HG03060 (cell line): ENCODE measurements at regions not wholly inside any gene's neighbourhood (a gene's known extent, or its start where the extent isn't known, plus 50 kb on each side); places are given as distances from the start of the nearest gene placed in this dataset.

Experiments used
- ATAC-seq: cut with Tn5 transposase; IDR thresholded peaks from one replicate; pipeline ENCODE4 v1.9.1; 2021; ENCODE audit warnings: low read depth, moderate number of reproducible peaks; ENCODE audit not compliant: unreplicated experiment

DNA sequence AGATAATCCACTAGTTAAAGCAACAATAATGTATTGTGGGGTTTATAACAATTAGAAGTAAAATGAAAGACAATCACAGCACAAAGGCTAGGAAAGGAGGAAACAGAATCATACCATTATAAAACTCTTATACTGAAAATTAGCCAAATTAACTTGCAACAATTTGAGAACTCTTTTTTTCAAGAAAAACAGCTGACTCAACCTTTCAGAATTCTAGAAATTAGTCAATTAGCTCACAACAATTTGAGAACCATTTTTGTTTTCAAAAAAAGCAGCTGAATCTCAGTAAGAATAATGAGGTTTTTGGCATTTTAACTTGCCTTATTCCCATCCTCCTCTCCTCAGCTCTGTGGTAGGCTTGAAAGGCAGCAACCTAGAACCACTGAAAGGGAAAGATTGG lies 269.9 kb downstream of the NPR3 start:
- no peak for ATAC-seq

DNA sequence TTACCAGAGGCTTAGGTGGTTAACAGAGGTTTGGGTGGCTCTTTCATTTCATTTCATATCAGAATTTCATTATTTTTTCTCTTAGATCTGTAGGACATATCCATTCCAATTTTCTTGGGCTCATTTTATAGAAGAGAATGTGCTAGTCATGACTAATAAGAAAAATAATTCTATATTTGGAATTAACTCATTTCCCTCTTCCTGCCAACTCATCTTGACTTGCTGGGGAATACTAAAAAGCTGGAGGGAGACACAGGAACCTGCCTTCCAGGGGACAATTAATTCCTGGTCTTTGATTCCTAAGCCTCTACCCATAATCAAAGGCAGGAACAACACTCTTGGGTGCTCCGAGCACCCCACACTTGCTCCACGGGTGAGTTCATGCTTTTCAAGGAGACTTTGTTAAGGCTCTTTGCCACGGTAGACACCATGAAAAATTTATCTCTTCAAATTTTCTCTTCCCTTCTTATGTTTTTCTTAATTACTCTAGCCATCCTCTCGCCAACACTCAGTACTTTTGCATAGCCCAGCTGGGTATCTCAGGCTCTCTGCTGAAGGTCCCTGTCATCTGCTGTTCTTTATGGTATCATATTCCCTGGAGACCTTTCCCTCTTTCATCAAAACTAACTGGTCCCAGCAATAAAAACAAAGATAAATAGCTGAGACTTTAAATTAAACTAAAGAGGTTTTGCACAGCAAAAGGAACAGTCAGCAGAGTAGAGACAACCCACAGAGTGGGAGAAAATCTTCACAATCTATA lies 273.9 kb downstream of the NPR3 start:
- no peak for ATAC-seq

DNA sequence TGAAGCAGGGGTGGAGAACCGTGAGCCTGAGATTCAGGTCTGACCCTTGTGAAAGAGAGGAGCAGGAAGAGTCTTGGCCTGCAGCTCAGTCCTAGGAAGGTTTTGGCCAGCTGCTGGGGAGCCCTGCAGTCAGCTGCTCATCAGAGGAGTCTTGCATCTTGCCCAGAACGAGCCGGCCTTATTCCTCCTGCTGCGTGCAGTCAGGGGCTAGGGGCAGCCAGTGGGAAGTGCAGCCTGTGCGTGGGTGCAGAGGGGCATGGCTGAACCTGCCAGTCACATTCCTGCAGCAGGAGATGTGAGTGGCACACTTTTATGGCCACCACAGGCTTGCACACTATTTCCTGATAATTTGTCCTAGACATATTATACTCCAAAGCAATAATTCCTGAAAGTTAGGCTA lies 278.7 kb downstream of the NPR3 start:
- ATAC-seq = no peak

DNA sequence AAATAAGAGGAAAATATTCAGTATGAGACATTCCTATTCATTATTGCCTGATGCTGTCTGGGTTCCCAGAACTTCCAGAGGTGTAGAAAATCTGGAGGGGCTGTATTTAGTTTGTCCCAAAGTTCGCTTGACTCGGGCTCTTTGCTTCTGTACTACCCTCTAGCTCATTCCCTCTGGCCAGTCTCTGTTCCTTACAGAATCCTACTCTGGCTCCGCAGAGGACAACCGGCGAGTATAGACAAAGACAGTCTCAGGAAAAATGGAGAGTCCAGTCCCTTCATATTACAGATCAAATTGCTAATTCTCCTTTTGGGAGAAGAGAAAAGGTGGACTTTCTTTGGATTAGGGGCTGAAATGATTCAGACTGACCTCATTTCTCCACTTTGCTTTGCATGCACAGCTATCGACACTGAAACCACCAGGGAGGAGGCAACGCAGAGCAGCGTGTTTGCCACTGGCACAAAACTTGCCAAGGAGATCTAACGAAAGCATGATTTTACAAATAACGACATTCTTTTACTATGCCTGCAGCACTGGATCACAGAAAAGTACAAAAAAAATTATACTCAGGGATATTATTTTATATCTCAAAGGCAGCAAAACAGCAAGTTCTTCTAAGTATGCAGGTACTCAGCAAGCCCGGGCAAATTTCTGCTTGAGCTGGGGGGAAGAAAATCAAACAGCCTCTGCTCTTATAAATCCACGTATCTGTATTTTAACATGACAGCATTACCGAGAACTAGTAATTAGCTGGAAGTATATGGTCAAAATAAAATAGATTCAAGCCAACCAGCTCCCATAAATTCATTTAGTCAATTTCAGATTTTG lies 279.7 kb downstream of the NPR3 start:
- ATAC-seq = no peak

DNA sequence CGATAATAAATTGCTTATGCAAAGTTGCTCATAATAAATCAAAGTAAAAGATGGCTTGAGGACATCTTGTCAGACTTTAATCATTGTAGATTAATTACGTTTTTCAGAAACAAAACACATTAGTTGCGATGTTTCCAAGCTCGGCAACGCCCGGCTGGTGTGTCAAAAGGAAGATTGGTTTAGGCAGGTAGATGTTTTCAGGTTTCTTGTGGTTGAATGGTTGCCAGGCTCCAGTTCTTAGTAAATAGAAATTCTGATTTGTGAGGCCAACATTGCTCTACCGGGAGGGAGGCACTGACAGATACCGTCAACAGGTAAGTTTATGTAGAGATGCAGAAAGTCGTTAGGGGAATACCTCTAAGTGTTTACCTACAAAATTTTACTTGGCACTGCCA lies 280.3 kb downstream of the NPR3 start:
- no peak for ATAC-seq

DNA sequence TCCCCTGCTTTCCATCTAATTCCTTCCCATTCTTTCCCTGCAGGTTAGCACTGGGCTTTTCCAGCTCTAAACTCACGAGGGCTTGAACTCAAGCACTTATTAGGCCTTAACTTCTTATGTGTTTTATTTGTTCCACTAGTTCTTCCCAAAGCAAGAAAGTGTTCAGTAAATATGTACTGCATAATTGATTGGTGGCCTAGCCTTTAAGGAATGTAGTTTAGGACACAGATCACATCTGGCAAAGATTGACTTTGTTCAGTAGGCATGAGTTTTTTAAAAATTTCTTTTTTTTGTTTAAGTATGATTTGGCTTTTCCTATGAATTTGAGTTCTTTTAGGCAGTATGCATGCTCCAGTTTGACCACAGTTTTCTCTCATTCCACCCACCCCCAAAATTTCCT lies 285.2 kb downstream of the NPR3 start:
- ATAC-seq = no peak

DNA sequence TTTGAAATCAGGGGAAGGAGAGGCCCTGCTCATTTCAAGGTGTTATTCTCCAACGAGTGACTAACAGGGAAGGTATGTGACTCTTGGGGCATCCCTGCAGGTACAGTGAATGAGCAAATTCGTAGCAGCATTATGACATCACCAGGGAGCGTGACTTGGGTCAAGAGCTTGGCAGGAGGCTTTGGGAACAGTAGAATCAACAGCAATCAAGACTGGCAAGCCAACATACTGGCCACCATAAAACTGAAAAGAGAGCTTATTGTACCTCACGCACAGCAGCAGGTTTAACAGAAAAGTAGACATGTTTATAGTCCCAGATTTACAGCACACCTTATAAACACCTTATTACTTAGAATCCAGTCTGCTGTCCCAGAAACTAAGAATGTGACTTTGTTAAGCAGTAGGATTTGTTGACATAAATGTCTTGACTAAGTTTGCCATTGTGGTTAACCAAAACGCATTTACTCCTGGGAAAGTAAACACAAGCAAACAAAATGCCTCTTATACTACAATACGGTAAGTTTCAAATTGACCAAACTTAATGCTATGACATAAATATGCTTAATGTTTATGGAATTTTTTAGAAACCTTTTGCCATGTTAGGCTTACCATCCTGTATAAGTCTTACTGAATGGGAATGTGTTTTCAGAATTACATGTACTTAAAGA lies 297.8 kb downstream of the NPR3 start:
- no peak for ATAC-seq

DNA sequence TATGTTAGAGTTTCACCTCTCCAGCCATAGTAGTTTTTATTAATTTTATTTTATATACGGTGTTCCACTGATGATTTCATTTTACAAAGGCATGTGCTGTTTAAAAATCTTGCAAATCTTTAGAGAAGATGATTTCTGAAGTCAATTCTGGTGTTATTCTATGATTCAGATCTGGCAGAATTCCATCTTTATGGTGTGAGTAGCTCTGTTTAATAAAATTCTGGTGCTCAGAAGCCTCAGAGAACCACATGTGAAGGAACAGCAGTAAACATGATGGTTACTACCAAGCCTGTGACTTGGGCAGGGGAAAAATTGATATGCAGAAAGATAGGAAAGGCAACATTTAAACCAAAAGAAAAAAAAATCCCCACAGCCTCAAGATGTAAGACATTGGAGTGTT lies 299.7 kb downstream of the NPR3 start:
- ATAC-seq = no peak

DNA sequence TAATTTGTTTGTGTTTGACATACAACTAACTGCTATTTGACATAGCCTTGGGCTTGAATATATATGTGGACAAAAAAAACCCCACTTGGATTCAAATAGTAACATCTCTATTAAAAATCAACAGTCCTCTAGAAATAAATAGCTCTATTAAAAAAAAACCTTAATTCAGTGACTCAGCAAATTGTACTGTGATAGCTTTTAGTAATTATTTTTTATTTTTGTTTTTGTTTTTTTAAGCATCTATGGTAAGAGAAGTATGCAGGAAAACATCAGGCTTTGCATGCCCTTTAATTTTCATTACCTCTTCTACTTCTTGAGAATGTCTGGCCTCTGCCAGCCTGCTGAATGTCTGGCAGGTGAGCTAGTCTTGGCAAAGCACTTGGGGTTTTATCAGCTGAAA lies 300.7 kb downstream of the NPR3 start:
- no peak for ATAC-seq

DNA sequence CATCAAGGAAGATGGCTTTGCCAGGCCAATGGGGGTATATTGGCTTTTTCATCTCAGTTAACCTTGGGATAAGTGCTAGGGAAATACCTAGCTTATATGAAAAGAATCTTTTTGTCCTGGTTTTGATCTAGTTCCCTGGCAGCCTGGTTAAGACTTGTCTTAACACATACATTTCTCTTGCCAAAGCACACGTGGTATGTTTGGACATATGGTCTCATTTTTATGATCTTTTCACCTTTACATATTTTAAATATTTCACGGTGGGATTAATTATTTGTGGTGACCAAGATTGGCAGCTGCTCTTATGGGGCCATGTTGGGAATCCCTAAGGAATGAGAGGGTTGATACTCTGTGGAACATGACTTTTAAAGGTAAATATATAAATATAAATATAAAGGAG lies 312.5 kb downstream of the NPR3 start:
- ATAC-seq = no peak

DNA sequence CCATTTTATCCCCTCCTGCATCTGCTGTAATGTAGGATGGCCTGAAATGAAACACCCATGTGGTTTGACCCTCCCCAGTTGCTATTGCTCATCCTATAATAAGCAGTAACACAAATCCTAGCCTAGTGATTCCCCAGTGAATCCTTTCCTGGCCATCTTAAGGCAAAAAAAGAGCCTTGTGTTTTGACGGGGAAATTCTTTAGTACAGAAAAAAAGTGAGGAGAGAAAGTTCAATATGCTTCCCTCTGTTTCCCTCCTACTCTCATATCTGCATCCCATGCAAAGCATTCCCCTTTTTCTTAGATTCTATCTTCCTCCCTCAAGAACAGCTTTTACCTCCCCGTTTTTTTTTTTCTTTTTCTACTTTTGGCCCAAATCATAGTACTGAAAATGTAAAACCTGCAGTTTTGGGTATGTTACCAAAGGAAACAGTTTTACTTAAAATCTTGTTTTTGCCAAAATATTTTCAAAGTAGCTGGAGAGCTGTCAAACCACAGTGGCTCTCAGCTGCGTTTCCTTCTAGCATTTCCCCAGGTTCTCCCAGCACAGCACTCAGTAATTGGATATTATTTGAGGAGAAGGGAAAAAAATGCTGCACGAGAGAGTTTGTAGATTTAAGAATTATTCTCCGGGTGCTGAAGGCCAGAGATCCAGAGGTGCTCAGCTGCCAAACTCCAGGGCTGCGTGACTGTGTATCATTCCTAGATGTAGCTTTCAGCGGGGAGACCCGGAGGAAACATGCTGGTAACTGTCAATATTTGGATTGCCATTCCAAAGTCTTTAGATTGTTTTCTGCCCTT lies 321.4 kb downstream of the NPR3 start:
- no peak for ATAC-seq

DNA sequence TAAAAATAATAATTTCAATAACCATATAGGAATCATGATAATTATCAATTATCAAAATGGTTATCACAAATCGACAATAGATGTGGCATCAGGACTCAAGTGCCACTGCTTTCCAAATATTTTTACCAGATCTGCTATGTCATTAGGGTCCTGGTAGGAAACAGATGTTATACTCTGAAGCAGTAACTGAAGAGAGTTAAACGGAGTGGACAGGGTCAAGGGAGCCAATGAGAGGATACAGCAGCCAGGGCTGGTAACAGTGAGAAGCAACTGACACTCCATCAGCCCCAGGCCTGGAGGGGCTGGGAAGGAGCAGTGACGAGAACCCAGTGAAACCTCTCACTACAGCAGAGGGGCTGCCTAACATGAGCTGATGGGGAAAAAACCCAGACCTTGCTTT lies 322.4 kb downstream of the NPR3 start:
- ATAC-seq = no peak

DNA sequence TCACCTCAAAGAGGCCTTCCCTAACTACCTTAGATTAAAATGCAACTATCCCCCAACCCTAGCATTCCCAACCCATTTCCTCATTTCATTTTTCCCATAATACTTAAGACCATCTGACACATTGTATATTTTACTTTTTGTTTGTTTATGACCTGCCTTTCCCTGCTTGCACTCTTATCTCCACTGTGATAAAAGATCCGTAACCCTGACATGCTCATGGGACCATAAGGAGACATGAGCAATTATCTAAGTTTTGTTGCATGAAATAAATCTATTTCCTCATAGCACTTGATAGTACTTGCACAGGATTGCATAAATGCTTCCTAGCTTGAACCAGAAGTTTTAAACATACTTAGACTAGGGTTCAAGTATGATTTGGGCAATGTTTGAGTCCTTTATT lies 323.7 kb downstream of the NPR3 start:
- ATAC-seq = no peak

DNA sequence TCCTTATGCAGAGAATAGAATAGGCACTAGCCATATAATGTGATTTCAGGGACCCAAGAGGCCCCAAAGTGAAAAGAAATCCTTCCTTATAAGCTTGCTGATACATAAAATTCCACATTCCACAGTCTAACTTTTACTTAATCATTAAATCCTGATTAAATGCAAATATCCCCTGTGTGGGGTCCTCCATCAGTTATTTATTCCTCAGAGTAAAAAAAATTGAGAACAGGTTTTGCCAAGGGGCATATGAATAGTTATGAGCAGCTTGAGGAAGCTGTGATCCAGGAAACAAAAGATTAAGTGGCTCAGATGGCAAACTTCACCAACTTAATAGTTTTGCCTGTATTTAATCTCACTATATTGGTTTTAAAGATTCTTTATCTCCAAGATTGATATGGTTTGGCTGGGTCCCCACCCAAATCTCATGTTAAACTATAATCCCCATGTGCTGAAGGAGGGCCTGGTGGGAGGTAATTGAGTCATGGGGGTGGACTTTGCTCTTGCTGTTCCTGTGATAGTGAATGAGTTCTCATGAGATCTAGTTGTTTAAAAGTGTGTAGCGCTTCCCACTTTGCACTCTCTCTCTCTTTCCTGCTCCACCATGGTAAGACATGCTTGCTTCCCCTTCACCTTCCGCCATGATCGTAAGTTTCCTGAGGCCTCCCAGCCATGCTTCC lies 324.9 kb downstream of the NPR3 start:
- no peak for ATAC-seq

DNA sequence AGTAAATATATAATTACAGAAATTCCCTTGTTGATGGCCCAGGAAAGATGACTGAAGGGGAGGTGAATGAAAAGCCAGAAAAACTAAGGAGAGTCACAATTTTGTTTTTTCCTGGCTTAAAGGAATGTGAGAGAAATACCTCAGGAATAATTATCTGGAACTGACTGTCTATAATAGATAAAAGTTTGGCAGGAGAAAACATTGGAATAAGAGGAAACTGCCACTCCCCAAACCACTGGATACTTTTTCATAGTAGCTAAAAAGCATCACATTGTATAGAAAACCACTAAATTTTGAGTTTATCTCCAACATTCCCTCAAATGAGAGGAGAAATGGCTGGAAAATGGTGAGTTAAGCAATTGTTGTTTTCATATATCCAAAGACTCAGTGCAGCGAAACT lies 326.0 kb downstream of the NPR3 start:
- no peak for ATAC-seq

DNA sequence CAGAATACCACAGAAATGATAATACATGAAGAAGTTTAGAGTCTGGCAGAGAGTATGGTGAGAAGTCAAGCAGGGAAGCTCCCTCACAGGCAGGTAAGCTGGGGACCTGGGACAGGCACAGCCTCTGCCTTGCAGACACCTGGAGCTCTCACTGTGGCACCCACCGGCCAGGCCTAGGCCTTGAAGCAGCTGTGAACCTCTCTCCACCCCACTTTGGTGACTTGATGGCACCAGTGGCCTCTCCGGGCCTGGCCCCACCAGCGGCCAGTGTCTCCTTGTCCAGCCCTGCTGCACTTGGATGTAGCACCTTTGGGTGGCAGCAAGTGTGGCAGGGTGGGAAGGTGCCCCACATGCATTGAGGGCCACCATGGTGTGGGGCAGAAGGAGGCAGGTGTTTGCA lies 330.5 kb downstream of the NPR3 start:
- no peak for ATAC-seq

DNA sequence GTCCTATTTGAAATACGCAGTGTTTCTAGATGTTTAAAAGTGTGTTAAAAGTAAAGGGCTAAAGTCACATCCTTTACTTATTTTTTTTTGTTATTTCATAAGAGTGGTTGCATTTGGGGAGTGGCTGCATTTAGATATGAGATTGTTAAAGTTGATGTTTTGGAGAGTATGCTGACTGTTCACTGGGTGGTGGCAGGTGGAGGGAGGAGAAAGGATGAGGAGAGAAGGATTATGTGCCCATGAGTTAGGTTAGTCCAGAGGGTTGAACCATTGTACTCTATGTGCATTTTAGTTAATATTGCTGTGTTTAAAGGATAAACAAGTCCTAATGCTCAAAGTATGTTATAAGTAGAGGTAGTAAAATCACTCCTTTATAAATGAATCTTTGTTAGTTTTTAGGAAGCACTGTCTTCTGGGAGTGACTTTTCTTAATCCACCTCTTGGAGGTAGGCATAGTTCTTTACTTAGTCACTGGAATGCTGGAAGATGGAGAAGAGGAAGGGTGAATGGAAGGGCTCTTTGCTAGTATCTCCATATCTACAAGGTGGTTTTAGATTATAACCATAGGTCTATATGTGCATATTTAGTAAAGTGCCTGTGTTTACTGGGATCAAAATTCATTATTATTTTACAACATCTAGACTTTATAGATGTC lies 332.3 kb downstream of the NPR3 start:
- no peak for ATAC-seq

DNA sequence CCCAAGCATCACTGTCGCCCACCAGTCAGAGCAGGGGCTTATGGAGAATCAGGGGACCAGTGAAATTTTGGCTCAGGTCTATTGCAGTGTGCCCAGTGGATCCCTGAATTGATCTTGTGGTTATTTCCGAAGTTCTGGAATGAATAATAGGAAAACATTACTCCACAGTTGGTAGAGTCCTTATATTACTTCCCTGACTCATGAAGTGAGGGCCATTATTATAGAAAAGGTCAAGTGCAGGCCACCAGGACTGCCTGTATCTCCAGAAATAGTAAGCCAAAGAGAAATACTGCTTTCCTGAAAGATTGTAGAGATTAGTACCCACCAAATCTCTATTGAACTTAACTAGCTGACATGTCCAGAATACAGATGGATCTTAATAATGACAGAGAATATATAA lies 335.0 kb downstream of the NPR3 start:
- ATAC-seq = no peak

DNA sequence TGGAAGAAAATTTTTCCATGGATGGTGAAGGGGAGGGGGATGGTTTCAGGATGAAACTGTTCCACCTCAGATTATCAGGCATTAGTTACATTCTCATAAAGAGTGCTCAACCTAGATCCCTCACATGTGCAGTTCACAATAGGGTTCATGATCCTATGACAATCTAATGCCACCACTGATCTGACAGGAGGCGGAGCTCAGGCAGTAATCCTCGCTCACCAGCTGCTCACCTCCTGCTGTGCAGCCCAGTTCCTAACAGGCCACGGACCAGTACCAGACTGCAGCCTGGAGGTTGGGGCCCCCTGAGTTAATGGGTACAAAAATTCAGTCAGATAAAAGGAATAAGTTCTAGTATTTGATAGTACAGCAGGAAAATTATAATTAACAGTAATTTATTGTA lies 337.2 kb downstream of the NPR3 start:
- no peak for ATAC-seq

DNA sequence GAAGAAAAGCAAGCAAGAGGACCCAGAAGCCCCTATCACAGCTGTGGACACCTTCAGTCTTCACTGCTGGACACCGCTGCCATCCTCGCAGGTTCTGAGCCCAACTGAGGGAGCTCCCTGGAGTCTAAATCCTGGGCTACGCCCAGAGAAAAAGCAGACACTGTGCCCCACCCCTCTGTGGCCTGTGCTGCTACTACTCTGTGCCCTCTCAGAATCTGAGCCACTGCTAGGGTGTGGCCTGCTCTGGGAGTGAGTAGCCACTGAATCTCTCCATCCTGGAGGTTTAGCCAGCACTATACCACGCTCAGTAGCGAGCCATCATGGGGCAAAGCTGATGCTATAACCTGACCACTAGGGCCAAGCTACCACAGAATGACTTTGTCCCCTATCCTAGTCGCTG lies 338.2 kb downstream of the NPR3 start:
- no peak for ATAC-seq
